Vagina (tissue), 2 donors: ENCODE measurements at regions not wholly inside any gene's neighbourhood (a gene's known extent, or its start where the extent isn't known, plus 50 kb on each side); places are given as distances from the start of the nearest gene placed in this dataset.

Experiments used
- POLR2A ChIP-seq, 2 donors: fragments of 450-650 bp; IDR thresholded peaks; one replicate each; pipeline ENCODE4 v1.6.1; 2017; ENCODE audit warnings: antibody characterized with exemption in 2 of 2, mild to moderate bottlenecking in 2 of 2, moderate library complexity in 2 of 2
- POLR2AphosphoS5 ChIP-seq, 2 donors: sonication (generic); formaldehyde crosslinking; IDR thresholded peaks; one replicate each; pipeline ENCODE4 v1.9.0; 2017; ENCODE audit warnings: antibody characterized with exemption in 2 of 2, mild to moderate bottlenecking in 2 of 2, low read depth in 1 of 2; ENCODE audit not compliant: insufficient read depth in 1 of 2
- TF ChIP-seq, protein P1 (sequence below), 3 experiments: fragments of 450-650 bp in 2 of 3; fragments of 200-600 bp in 1 of 3; sonication (generic) in 1 of 3; IDR thresholded peaks; one replicate each; pipeline ENCODE4 v1.5.1; 2017 to 2019; ENCODE audit warnings: antibody characterized with exemption in 3 of 3, mild to moderate bottlenecking in 2 of 3, moderate library complexity in 2 of 3

GRCh38 chr1:195765099-195765498 lies 843.1 kb downstream of the KCNT2 start:
- TF ChIP-seq, protein P1, sequence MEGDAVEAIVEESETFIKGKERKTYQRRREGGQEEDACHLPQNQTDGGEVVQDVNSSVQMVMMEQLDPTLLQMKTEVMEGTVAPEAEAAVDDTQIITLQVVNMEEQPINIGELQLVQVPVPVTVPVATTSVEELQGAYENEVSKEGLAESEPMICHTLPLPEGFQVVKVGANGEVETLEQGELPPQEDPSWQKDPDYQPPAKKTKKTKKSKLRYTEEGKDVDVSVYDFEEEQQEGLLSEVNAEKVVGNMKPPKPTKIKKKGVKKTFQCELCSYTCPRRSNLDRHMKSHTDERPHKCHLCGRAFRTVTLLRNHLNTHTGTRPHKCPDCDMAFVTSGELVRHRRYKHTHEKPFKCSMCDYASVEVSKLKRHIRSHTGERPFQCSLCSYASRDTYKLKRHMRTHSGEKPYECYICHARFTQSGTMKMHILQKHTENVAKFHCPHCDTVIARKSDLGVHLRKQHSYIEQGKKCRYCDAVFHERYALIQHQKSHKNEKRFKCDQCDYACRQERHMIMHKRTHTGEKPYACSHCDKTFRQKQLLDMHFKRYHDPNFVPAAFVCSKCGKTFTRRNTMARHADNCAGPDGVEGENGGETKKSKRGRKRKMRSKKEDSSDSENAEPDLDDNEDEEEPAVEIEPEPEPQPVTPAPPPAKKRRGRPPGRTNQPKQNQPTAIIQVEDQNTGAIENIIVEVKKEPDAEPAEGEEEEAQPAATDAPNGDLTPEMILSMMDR (IDR thresholded peaks at IDR 0.05) = no peak
- TF ChIP-seq POLR2A (IDR thresholded peaks at IDR 0.05) (no peak), POLR2AphosphoS5 (IDR thresholded peaks at IDR 0.05; ENCODE audit: insufficient read depth in 1 of 2, low read depth in 1 of 2) (no peak)
